ENCODE measurements at regions not wholly inside any gene's neighbourhood (a gene's known extent, or its start where the extent isn't known, plus 50 kb on each side); places are given as distances from the start of the nearest gene placed in this dataset.

DNA sequence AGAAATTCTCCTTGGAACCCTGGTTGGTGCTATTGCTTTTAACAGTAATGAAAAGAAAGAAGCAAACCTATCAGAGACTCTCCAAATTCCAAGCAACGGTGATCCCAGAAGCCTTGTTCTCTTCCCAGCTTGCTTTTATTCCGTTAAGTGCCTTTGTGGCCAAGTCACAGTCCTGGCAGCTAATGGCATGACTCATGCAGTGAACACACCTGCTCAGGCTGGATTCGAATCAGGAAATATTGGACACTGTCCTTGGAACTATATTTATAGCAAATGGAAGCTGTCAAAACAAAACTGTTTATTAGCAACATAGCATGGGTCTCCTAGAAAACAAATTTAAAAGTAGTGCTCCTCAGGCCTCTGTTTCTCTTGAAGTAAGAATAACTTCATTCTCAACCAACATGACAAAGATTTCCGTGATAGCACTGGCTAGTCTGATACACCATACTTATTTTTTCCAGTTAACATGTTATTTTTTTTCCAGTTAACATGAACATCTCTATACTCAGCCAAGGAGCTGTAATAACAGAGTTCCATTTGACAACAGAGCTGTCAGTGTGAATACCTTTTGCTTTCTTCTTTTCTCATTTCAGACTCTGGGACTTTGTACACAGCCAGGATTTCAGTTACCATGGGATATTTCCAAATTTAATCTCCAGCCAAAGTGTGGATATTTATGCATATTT is 502.4 kb downstream of the GADD45G start:
- no peak for TF ChIP-seq CTCF (IDR thresholded peaks at IDR 0.05; ENCODE audit: control extremely low read depth in 1 of 3, insufficient read depth in 1 of 3, low read depth in 1 of 3, low read length in 3 of 3)
- TF ChIP-seq TCF12 (IDR thresholded peaks at IDR 0.05; ENCODE audit: low read depth, low read length): no peak
- TF ChIP-seq EZH2 (IDR thresholded peaks at IDR 0.05; ENCODE audit: low read depth, low read length, severe bottlenecking): no peak

All from H1 (cell line).